ENCODE measurements at regions not wholly inside any gene's neighbourhood (a gene's known extent, or its start where the extent isn't known, plus 50 kb on each side); places are given as distances from the start of the nearest gene placed in this dataset.
A peak's percentile ranks its signal among the peaks of the same experiment; 100 is the strongest.
"Not testable (repeated sequence)": the region's sequence is repeated elsewhere in the genome, so short reads cannot be mapped to it uniquely, and the experiment has no call there.

GRCh38 chrX:40362291-40362690, 218.5 kb upstream of the ATP6AP2 start:
- DNase-seq = not testable (repeated sequence)

- DNase-seq = no peak
Observed at GRCh38 chrX:40360557-40360956, 220.2 kb upstream of the ATP6AP2 start.

GRCh38 chrX:40359593-40359992, 221.2 kb upstream of the ATP6AP2 start:
- no peak for DNase-seq

- DNase-seq = no peak
Observed at GRCh38 chrX:40358994-40359393, 221.8 kb upstream of the ATP6AP2 start.

- DNase-seq = no peak
Observed at GRCh38 chrX:40349251-40349650, 231.5 kb upstream of the ATP6AP2 start.

GRCh38 chrX:40346379-40346778, 234.4 kb upstream of the ATP6AP2 start:
- DNase-seq = no peak

GRCh38 chrX:40343319-40343718, 237.5 kb upstream of the ATP6AP2 start:
- DNase-seq = no peak

GRCh38 chrX:40340116-40340515, 240.7 kb upstream of the ATP6AP2 start:
- no peak for DNase-seq

- DNase-seq = no peak
Observed at GRCh38 chrX:40333344-40333743, 235.6 kb upstream of the BCOR start.

GRCh38 chrX:40331762-40332161, 234.0 kb upstream of the BCOR start:
- no peak for DNase-seq

GRCh38 chrX:40331353-40331752, 233.6 kb upstream of the BCOR start:
- no peak for DNase-seq

GRCh38 chrX:40329616-40330015, 231.9 kb upstream of the BCOR start:
- no peak for DNase-seq

- DNase-seq = no peak
Observed at GRCh38 chrX:40327085-40327484, 229.3 kb upstream of the BCOR start.

GRCh38 chrX:40326186-40326965, 228.6 kb upstream of the BCOR start:
- DNase-seq = no peak

GRCh38 chrX:40325161-40325560, 227.4 kb upstream of the BCOR start:
- DNase-seq = no peak

GRCh38 chrX:40323977-40324376, 226.2 kb upstream of the BCOR start:
- DNase-seq = no peak

- no peak for DNase-seq
Observed at GRCh38 chrX:40320819-40321218, 223.1 kb upstream of the BCOR start.

- DNase-seq = no peak
Observed at GRCh38 chrX:40318801-40319200, 221.0 kb upstream of the BCOR start.

- DNase-seq = no peak
Observed at GRCh38 chrX:40318076-40318475, 220.3 kb upstream of the BCOR start.

- no peak for DNase-seq
Observed at GRCh38 chrX:40316502-40316901, 218.7 kb upstream of the BCOR start.

- no peak for DNase-seq
Observed at GRCh38 chrX:40314070-40314469, 216.3 kb upstream of the BCOR start.

GRCh38 chrX:40313269-40313668, 215.5 kb upstream of the BCOR start:
- no peak for DNase-seq

GRCh38 chrX:40310447-40310846, 212.7 kb upstream of the BCOR start:
- DNase-seq = no peak

- peak; percentile 64 for DNase-seq
Observed at GRCh38 chrX:40310016-40310415, 212.3 kb upstream of the BCOR start.

- DNase-seq = no peak
Observed at GRCh38 chrX:40307871-40308270, 210.1 kb upstream of the BCOR start.
